Neural cell (in vitro differentiated cells): ENCODE measurements at regions not wholly inside any gene's neighbourhood (a gene's known extent, or its start where the extent isn't known, plus 50 kb on each side); places are given as distances from the start of the nearest gene placed in this dataset.

Source experiments
- EP300 ChIP-seq: fragments of 450-650 bp; conservative IDR thresholded peaks from 2 replicates; pipeline ENCODE4 v1.6.1; 2014; ENCODE audit warnings: antibody characterized with exemption, mild to moderate bottlenecking, moderate library complexity; ENCODE audit not compliant: poor library complexity, severe bottlenecking
- EZH2 ChIP-seq: fragments of 200-600, 300-800 bp; shearing (Covaris generic), sonication (generic); IDR thresholded peaks from 2 replicates; pipeline ENCODE4 v1.6.1; 2014; ENCODE audit warnings: antibody characterized with exemption, low read length, borderline replicate concordance, mild to moderate bottlenecking; ENCODE audit not compliant: insufficient read depth, poor library complexity, severe bottlenecking
- POLR2AphosphoS5 ChIP-seq: IDR thresholded peaks from 2 replicates; pipeline ENCODE4 v1.6.1; 2012
- RAD21 ChIP-seq: fragments of 450-650 bp; conservative IDR thresholded peaks from 2 replicates; pipeline ENCODE4 v1.6.1; 2014; ENCODE audit warnings: antibody characterized with exemption, mild to moderate bottlenecking, moderate library complexity
- TF ChIP-seq, protein P1 (sequence below): fragments of 450-650 bp; IDR thresholded peaks from 2 replicates; pipeline ENCODE4 v1.5.1; 2014; ENCODE audit warnings: antibody characterized with exemption, mild to moderate bottlenecking, moderate library complexity; ENCODE audit not compliant: poor library complexity, severe bottlenecking
- TF ChIP-seq, protein P2 (sequence below): IDR thresholded peaks from 2 replicates; pipeline ENCODE4 v1.6.1; 2012; ENCODE audit warnings: borderline replicate concordance

DNA sequence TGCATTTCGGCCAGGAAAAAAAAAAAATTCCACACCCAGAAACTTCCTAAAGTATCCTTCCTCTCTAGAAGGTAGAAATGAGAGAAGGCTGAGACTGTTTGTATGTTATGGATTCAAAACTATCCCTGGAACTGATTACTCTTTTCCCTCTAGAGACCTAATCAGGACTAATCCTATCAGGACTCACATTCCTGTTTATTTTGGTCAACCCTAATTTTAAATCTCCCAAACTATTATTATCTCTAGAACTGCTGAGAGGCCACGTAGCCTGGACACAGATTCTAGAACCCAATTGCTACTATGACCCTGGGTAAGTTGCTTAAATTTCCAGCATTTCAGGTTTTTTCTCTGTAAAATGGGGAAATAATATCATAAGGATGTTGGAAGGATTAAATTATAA lies 346.8 kb upstream of the MEOX2 start:
- TF ChIP-seq, protein P1, sequence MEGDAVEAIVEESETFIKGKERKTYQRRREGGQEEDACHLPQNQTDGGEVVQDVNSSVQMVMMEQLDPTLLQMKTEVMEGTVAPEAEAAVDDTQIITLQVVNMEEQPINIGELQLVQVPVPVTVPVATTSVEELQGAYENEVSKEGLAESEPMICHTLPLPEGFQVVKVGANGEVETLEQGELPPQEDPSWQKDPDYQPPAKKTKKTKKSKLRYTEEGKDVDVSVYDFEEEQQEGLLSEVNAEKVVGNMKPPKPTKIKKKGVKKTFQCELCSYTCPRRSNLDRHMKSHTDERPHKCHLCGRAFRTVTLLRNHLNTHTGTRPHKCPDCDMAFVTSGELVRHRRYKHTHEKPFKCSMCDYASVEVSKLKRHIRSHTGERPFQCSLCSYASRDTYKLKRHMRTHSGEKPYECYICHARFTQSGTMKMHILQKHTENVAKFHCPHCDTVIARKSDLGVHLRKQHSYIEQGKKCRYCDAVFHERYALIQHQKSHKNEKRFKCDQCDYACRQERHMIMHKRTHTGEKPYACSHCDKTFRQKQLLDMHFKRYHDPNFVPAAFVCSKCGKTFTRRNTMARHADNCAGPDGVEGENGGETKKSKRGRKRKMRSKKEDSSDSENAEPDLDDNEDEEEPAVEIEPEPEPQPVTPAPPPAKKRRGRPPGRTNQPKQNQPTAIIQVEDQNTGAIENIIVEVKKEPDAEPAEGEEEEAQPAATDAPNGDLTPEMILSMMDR, result no peak
- TF ChIP-seq POLR2AphosphoS5 (no peak), EP300 (no peak), EZH2 (no peak), RAD21 (no peak)
- TF ChIP-seq, protein P2, sequence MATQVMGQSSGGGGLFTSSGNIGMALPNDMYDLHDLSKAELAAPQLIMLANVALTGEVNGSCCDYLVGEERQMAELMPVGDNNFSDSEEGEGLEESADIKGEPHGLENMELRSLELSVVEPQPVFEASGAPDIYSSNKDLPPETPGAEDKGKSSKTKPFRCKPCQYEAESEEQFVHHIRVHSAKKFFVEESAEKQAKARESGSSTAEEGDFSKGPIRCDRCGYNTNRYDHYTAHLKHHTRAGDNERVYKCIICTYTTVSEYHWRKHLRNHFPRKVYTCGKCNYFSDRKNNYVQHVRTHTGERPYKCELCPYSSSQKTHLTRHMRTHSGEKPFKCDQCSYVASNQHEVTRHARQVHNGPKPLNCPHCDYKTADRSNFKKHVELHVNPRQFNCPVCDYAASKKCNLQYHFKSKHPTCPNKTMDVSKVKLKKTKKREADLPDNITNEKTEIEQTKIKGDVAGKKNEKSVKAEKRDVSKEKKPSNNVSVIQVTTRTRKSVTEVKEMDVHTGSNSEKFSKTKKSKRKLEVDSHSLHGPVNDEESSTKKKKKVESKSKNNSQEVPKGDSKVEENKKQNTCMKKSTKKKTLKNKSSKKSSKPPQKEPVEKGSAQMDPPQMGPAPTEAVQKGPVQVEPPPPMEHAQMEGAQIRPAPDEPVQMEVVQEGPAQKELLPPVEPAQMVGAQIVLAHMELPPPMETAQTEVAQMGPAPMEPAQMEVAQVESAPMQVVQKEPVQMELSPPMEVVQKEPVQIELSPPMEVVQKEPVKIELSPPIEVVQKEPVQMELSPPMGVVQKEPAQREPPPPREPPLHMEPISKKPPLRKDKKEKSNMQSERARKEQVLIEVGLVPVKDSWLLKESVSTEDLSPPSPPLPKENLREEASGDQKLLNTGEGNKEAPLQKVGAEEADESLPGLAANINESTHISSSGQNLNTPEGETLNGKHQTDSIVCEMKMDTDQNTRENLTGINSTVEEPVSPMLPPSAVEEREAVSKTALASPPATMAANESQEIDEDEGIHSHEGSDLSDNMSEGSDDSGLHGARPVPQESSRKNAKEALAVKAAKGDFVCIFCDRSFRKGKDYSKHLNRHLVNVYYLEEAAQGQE, result no peak
